Neuronal stem cell (in vitro differentiated cells): ENCODE measurements at regions not wholly inside any gene's neighbourhood (a gene's known extent, or its start where the extent isn't known, plus 50 kb on each side); places are given as distances from the start of the nearest gene placed in this dataset.
"Not testable (repeated sequence)": the region's sequence is repeated elsewhere in the genome, so short reads cannot be mapped to it uniquely, and the experiment has no call there.

ENCODE experiments used
- DNase-seq: peaks from one replicate; pipeline ENCODE4 v3.0.0-alpha.2; 2013; ENCODE audit warnings: low spot score
- H2AFZ ChIP-seq: one replicate; pipeline ENCODE4 v1.6.1; 2013; ENCODE audit warnings: mild to moderate bottlenecking, low read length, inconsistent platforms
- H2AK5ac ChIP-seq: 2 replicates; pipeline ENCODE4 v1.6.1; 2013; ENCODE audit warnings: low read depth, mild to moderate bottlenecking, inconsistent platforms, low read length, moderate library complexity, mixed read lengths
- H2BK120ac ChIP-seq: 2 replicates; pipeline ENCODE4 v1.6.1; 2013; ENCODE audit warnings: low read depth, mild to moderate bottlenecking, inconsistent platforms, low read length, moderate library complexity, mixed read lengths
- H2BK12ac ChIP-seq: one replicate; pipeline ENCODE4 v1.6.1; 2013; ENCODE audit warnings: low read length, inconsistent platforms
- H2BK15ac ChIP-seq: 2 replicates; pipeline ENCODE4 v1.6.1; 2013; ENCODE audit warnings: mild to moderate bottlenecking, low read length, inconsistent platforms, mixed read lengths
- H2BK5ac ChIP-seq: one replicate; pipeline ENCODE4 v1.6.1; 2013; ENCODE audit warnings: inconsistent platforms, mild to moderate bottlenecking, low read length, moderate library complexity
- H3K14ac ChIP-seq: one replicate; pipeline ENCODE4 v1.6.1; 2013; ENCODE audit warnings: low read length, inconsistent platforms
- H3K18ac ChIP-seq: 2 replicates; pipeline ENCODE4 v1.6.1; 2013; ENCODE audit warnings: low read length, inconsistent platforms
- H3K23ac ChIP-seq: 2 replicates; pipeline ENCODE4 v1.6.1; 2013; ENCODE audit warnings: low read depth, mild to moderate bottlenecking, mixed read lengths, low read length, inconsistent platforms; ENCODE audit not compliant: poor library complexity
- H3K27ac ChIP-seq: replicated peaks from 3 replicates; pipeline ENCODE4 v1.5.1; 2013; ENCODE audit warnings: low read length, inconsistent platforms
- H3K27me3 ChIP-seq, 3 experiments: 2 replicates each; pipeline ENCODE4 v1.6.1; 2013; ENCODE audit warnings: low read length in 3 of 3, mild to moderate bottlenecking in 2 of 3, inconsistent platforms in 1 of 3, low read depth in 1 of 3, mixed read lengths in 1 of 3, moderate library complexity in 1 of 3; ENCODE audit not compliant: control insufficient read depth in 3 of 3, insufficient read depth in 3 of 3
- H3K36me3 ChIP-seq, 2 donors: replicated peaks in 1 of 2; 2 replicates each; pipeline ENCODE4 v1.6.1; 2013; ENCODE audit warnings: low read length in 2 of 2; ENCODE audit not compliant: control insufficient read depth in 2 of 2, insufficient read depth in 2 of 2
- H3K4ac ChIP-seq: 2 replicates; pipeline ENCODE4 v1.6.1; 2013; ENCODE audit warnings: inconsistent platforms, mild to moderate bottlenecking, low read length, moderate library complexity
- H3K4me1 ChIP-seq, 2 donors: 1 replicate in 1 of 2; 2 replicates in 1 of 2; pipeline ENCODE4 v1.6.1; 2013; ENCODE audit warnings: low read length in 2 of 2, low read depth in 1 of 2; ENCODE audit not compliant: control insufficient read depth in 2 of 2, insufficient read depth in 1 of 2
- H3K4me2 ChIP-seq: one replicate; pipeline ENCODE4 v1.6.1; 2013; ENCODE audit warnings: mild to moderate bottlenecking, low read length, inconsistent platforms; ENCODE audit not compliant: insufficient read depth, poor library complexity, severe bottlenecking
- H3K4me3 ChIP-seq, 2 donors: 2 replicates each; pipeline ENCODE4 v1.5.1; 2013; ENCODE audit warnings: low read length in 2 of 2, mild to moderate bottlenecking in 2 of 2, inconsistent platforms in 1 of 2, moderate library complexity in 1 of 2
- H3K79me1 ChIP-seq: one replicate; pipeline ENCODE4 v1.6.1; 2013; ENCODE audit warnings: low read depth, mild to moderate bottlenecking, inconsistent platforms, low read length, moderate library complexity
- H3K9ac ChIP-seq: one replicate; pipeline ENCODE4 v1.6.1; 2013; ENCODE audit warnings: mild to moderate bottlenecking, low read depth, low read length, inconsistent platforms; ENCODE audit not compliant: poor library complexity
- H3K9me3 ChIP-seq, 2 donors: replicated peaks in 1 of 2; 2 replicates each; pipeline versions ENCODE3 to v1.6.1; 2013; ENCODE audit warnings: low read length in 2 of 2, mild to moderate bottlenecking in 2 of 2, inconsistent platforms in 1 of 2, low read depth in 1 of 2, mixed read lengths in 1 of 2, moderate library complexity in 1 of 2; ENCODE audit not compliant: control insufficient read depth in 2 of 2, insufficient read depth in 1 of 2
- H4K8ac ChIP-seq: one replicate; pipeline ENCODE4 v1.6.1; 2013; ENCODE audit warnings: low read depth, mild to moderate bottlenecking, inconsistent platforms, low read length, moderate library complexity
- H4K91ac ChIP-seq: one replicate; pipeline ENCODE4 v1.6.1; 2013; ENCODE audit warnings: low read length, low read depth, mild to moderate bottlenecking, inconsistent platforms; ENCODE audit not compliant: poor library complexity
- WGBS, 2 donors: extraction: QIAGEN DNeasy Blood & Tissue Kit; methylation state at CpG; one replicate each; pipeline ENCODE4 v1.1.7; 2013; ENCODE audit warnings: missing lambda C conversion rate in 2 of 2, mixed read lengths in 1 of 2; ENCODE audit not compliant: insufficient read length in 2 of 2, insufficient replicate concordance in 1 of 2; ENCODE audit errors: extremely low coverage in 2 of 2; 5-methylcytosine and 5-hydroxymethylcytosine counted together

DNA sequence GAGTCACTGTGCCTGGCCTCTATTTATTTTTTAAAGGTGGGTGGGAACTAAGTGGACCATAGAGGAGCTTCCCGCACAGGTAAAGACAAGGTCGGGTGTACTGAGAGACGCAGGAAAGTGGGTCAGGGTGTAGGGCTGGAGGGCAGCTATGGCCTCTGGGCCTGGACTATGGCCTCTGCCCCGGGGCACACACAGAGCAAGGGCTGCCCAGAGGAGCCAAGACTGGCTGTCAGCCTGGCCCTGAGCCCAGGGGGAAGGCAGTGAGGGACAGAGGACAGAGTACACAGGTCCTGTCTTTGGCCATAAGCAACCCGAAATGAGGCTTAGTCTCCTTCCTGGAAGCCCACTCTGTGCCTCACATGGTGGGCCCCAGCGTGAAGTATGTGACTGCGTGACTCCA, 102.1 kb upstream of the PRB2 start:
- peaks cover 0 to 1% of the 10 kb centered on the region in 2 donors for H3K9me3 ChIP-seq
- H3K27me3 ChIP-seq: peaks cover 0 to 14% (median 8%) of the 10 kb centered on the region in 3 experiments
- H4K8ac ChIP-seq: no peak overlapping the region
- no peak overlapping the region for H2BK12ac ChIP-seq
- no peak overlapping the region for H3K14ac ChIP-seq
- no peak overlapping the region for H3K9ac ChIP-seq
- H3K18ac ChIP-seq: no peak overlapping the region
- no peak overlapping the region for H3K27ac ChIP-seq
- H3K4me2 ChIP-seq: no peak overlapping the region
- H2AFZ ChIP-seq: no peak overlapping the region
- no peak overlapping the region for H2AK5ac ChIP-seq
- H3K4me3 ChIP-seq: no peak overlapping the region
- H3K4me1 ChIP-seq: peaks cover 0 to 6% of the 10 kb centered on the region in 2 donors
- no peaks in the 10 kb centered on the region for H3K36me3 ChIP-seq
- no peak overlapping the region for H3K4ac ChIP-seq
- H2BK120ac ChIP-seq: no peak overlapping the region
- H2BK15ac ChIP-seq: no peak overlapping the region
- no peak for DNase-seq
- WGBS, 2 donors: no CpG with 5 or more reads among the region's 7 CpGs
- H3K23ac ChIP-seq: no peak overlapping the region
- H3K79me1 ChIP-seq: no peaks in the 10 kb centered on the region
- no peak overlapping the region for H2BK5ac ChIP-seq
- no peak overlapping the region for H4K91ac ChIP-seq

DNA sequence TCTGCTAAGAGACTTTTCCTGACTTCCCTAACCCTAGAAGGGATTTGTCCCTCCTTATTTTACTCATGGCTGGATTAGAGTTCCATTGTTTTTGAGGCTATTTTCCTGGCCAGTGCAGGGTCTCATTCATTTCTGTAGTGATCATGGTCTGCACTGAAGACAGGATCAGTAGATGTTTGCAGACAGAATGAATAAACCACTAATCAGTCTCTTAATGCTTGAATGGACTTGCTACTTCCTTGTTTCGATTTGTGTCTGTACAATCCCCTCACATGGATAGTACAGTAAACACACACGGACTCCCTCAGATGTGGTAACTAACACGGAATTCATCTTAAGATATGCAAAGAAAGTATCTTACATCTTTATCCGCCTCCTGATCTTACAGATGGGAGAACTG, 102.6 kb upstream of the PRB2 start:
- Histone ChIP-seq H3K4me3 (no peak overlapping the region), H3K4ac (no peak overlapping the region), H3K4me2 (no peak overlapping the region), H3K9ac (no peak overlapping the region), H2BK5ac (no peak overlapping the region), H4K91ac (no peak overlapping the region), H3K23ac (no peak overlapping the region), H2AFZ (no peak overlapping the region), H3K18ac (no peak overlapping the region), H2BK120ac (no peak overlapping the region), H4K8ac (no peak overlapping the region), H3K79me1 (no peaks in the 10 kb centered on the region), H3K36me3 (no peaks in the 10 kb centered on the region), H2BK15ac (no peak overlapping the region), H2AK5ac (no peak overlapping the region), H3K4me1 (peaks cover 0 to 6% of the 10 kb centered on the region in 2 donors), H3K27ac (no peak overlapping the region), H2BK12ac (no peak overlapping the region), H3K9me3 (peaks cover 0 to 1% of the 10 kb centered on the region in 2 donors), H3K27me3 (peaks cover 0 to 14% (median 8%) of the 10 kb centered on the region in 3 experiments), H3K14ac (no peak overlapping the region)
- WGBS, 2 donors: no CpG with 5 or more reads among the region's 4 CpGs
- DNase-seq: no peak

DNA sequence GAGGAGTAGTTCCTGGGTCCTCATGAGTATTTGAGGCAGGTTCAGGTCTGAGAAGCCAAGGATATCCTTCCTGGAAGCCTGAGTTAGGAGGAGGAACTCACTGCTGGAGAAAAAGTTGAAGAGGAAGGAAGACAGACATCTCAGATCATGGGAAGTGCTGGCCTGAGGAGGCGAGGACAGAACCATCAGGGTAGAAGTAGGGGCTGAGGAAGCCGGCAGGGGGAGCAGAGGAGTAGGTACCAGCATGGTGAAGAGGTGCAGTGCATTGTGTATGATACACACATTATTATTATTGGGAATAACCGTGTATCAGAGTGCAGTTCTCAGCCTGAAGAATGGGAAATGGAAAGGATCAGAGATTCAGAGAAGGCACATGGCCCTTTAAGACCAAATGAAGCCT, 103.2 kb upstream of the PRB2 start:
- not testable (repeated sequence) for H3K4ac ChIP-seq, H3K79me1 ChIP-seq, H2BK5ac ChIP-seq, H3K9ac ChIP-seq, H3K9me3 ChIP-seq, H3K14ac ChIP-seq, H2AK5ac ChIP-seq, H3K27ac ChIP-seq, H3K4me1 ChIP-seq, DNase-seq, H2BK120ac ChIP-seq, H2BK12ac ChIP-seq, H3K23ac ChIP-seq, H4K8ac ChIP-seq, H3K4me2 ChIP-seq, H3K18ac ChIP-seq, H2AFZ ChIP-seq, H4K91ac ChIP-seq, H3K36me3 ChIP-seq, H3K4me3 ChIP-seq, H2BK15ac ChIP-seq
- no CpG with 5 or more reads among the region's 3 CpGs for WGBS, 2 donors
- H3K27me3 ChIP-seq: peaks cover 0 to 14% (median 8%) of the 10 kb centered on the region in 3 experiments

DNA sequence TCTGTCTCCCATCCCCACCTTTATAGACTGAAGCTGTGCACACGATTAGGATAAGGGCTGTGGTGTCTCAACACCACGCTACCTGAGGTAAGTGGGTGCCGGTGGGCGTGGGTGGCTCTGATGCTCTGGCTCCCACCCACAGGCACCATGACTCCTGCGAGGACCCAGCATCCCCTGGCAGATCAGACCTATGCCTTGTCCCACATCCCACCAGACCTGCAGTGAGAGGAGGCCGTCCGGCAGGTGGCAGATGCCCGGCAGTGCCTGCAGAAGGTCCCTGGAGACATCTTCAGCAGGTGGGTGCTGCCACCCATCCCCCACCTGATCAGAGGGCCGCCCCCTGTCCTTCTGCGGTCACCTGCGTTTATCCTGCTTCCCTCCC, 104.4 kb upstream of the PRB2 start:
- Histone ChIP-seq H2AFZ (no peak overlapping the region), H3K4me1 (peaks cover 0 to 6% of the 10 kb centered on the region in 2 donors), H2BK15ac (no peak overlapping the region), H3K27ac (no peak overlapping the region), H4K91ac (no peak overlapping the region), H2AK5ac (no peak overlapping the region), H2BK5ac (no peak overlapping the region), H3K14ac (peak overlapping the region; percentile 67), H2BK12ac (no peak overlapping the region), H3K4ac (no peak overlapping the region), H3K23ac (peak overlapping the region; percentile 52), H2BK120ac (no peak overlapping the region), H3K9ac (peak overlapping the region; percentile 65), H3K79me1 (no peaks in the 10 kb centered on the region), H3K9me3 (peaks cover 0 to 1% of the 10 kb centered on the region in 2 donors), H3K4me3 (peak overlapping the region in 1 of 2 donors; percentile 65), H4K8ac (no peak overlapping the region), H3K4me2 (no peak overlapping the region), H3K36me3 (no peaks in the 10 kb centered on the region), H3K27me3 (peaks cover 0 to 16% (median 8%) of the 10 kb centered on the region in 3 experiments), H3K18ac (no peak overlapping the region)
- DNase-seq: no peak
- WGBS, 2 donors: no CpG with 5 or more reads among the region's 11 CpGs
